Gastroesophageal sphincter (tissue), 4 donors: ENCODE measurements at regions not wholly inside any gene's neighbourhood (a gene's known extent, or its start where the extent isn't known, plus 50 kb on each side); places are given as distances from the start of the nearest gene placed in this dataset.

Experiments
- ATAC-seq: fragments of 150-250 bp; one replicate; pipeline ENCODE4 v1.9.1; 2016; ENCODE audit warnings: mild to moderate bottlenecking, moderate library complexity
- H3K27ac ChIP-seq, 4 donors: fragments of 200-600 bp; sonication (generic) in 3 of 4; 1 replicate in 3 of 4; 2 replicates in 1 of 4; pipeline ENCODE4 v1.5.1; 2016 to 2019
- H3K27me3 ChIP-seq: fragments of 200-600 bp; sonication (generic); one replicate; pipeline ENCODE4 v1.5.1; 2019
- H3K36me3 ChIP-seq, 2 donors: fragments of 200-600 bp; sonication (generic); one replicate each; pipeline ENCODE4 v1.5.1; 2019; ENCODE audit warnings: control low read depth in 1 of 2
- H3K4me1 ChIP-seq, 3 donors: fragments of 200-600 bp; sonication (generic); 1 replicate in 2 of 3; 2 replicates in 1 of 3; pipeline ENCODE4 v1.5.1; 2016 to 2019; ENCODE audit warnings: control low read depth in 2 of 3
- H3K4me3 ChIP-seq, 2 donors: fragments of 200-600 bp; sonication (generic); one replicate each; pipeline ENCODE4 v1.5.1; 2019; ENCODE audit warnings: mild to moderate bottlenecking in 1 of 2, moderate library complexity in 1 of 2
- H3K9me3 ChIP-seq, 3 donors: fragments of 200-600 bp; sonication (generic); one replicate each; pipeline ENCODE4 v1.5.1; 2017 to 2019; ENCODE audit warnings: control low read depth in 2 of 3
- CTCF ChIP-seq, 4 experiments: fragments of 200-600 bp in 2 of 4; fragments of 450-650 bp in 2 of 4; sonication (generic) in 1 of 4; IDR thresholded peaks; one replicate each; pipeline ENCODE4 v1.5.1; 2017 to 2019; ENCODE audit warnings: antibody characterized with exemption in 4 of 4, mild to moderate bottlenecking in 2 of 4, moderate library complexity in 2 of 4
- EP300 ChIP-seq: sonication (generic); formaldehyde crosslinking; IDR thresholded peaks from one replicate; pipeline ENCODE4 v1.6.1; 2017; ENCODE audit warnings: antibody characterized with exemption, mild to moderate bottlenecking
- POLR2A ChIP-seq, 2 donors: fragments of 450-650 bp; IDR thresholded peaks; one replicate each; pipeline ENCODE4 v1.6.1; 2017; ENCODE audit warnings: antibody characterized with exemption in 2 of 2, mild to moderate bottlenecking in 2 of 2, moderate library complexity in 1 of 2
- POLR2AphosphoS5 ChIP-seq: sonication (generic); formaldehyde crosslinking; IDR thresholded peaks from one replicate; pipeline ENCODE4 v1.6.1; 2017; ENCODE audit warnings: antibody characterized with exemption
- WGBS, 2 donors: methylation state at CpG; one replicate each; pipeline ENCODE4 v1.1.5; 2018; ENCODE audit warnings: low coverage in 1 of 2; 5-methylcytosine and 5-hydroxymethylcytosine counted together

- ATAC-seq: no peak
- H3K4me3 ChIP-seq: no peak overlapping the region
Observed at GRCh38 chr5:74179701-74180100, 460.8 kb downstream of the ENC1 start.

GRCh38 chr5:74179179-74179578 lies 461.3 kb downstream of the ENC1 start:
- 28 to 71% methylated on average over 1 to 2 of the region's 2 CpGs for WGBS, 2 donors
- Histone ChIP-seq H3K27me3 (no peaks in the 10 kb centered on the region), H3K36me3 (no peaks in the 10 kb centered on the region), H3K9me3 (no peaks in the 10 kb centered on the region), H3K27ac (no peak overlapping the region), H3K4me3 (no peak overlapping the region), H3K4me1 (peaks cover 0 to 8% (median 0%) of the 10 kb centered on the region in 3 donors)
- TF ChIP-seq EP300: no peak
- TF ChIP-seq POLR2A (IDR thresholded peaks at IDR 0.05): no peak
- no peak for TF ChIP-seq CTCF (IDR thresholded peaks at IDR 0.05)
- TF ChIP-seq POLR2AphosphoS5: peak; percentile 54
- no peak for ATAC-seq

More at GRCh38 chr5:74179701-74180100, 460.8 kb downstream of the ENC1 start:
- Histone ChIP-seq H3K4me1 (peaks cover 0 to 4% (median 0%) of the 10 kb centered on the region in 3 donors), H3K9me3 (no peaks in the 10 kb centered on the region), H3K27ac (no peak overlapping the region), H3K27me3 (no peaks in the 10 kb centered on the region), H3K36me3 (no peaks in the 10 kb centered on the region)
- TF ChIP-seq EP300 (no peak), CTCF (IDR thresholded peaks at IDR 0.05) (no peak), POLR2AphosphoS5 (no peak), POLR2A (IDR thresholded peaks at IDR 0.05) (no peak)
- 89 to 92% methylated on average over 2 to 3 of the region's 3 CpGs for WGBS, 2 donors

DNA sequence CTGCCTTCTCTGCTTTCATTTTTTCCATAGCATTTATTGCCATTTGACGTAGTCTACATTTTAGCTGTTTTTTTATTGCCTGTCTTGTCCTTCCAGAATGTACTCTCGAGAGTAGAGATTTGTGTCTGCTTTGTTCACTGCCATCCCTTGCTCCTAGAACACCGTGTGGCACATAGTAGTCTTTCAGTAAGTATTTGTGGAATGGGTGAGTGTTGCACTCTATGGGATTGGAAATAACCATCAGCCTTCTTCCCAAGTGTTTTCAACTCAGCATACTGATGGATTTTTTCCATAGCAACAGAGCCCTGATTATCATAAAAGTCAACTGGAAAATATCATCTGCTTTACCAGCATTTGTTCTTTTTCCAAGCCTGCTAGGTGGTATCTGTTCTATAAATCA lies 462.6 kb downstream of the ENC1 start:
- Histone ChIP-seq H3K4me3 (no peak overlapping the region), H3K4me1 (peaks cover 0 to 9% (median 0%) of the 10 kb centered on the region in 3 donors), H3K27me3 (no peaks in the 10 kb centered on the region), H3K27ac (no peak overlapping the region), H3K9me3 (no peaks in the 10 kb centered on the region), H3K36me3 (no peaks in the 10 kb centered on the region)
- TF ChIP-seq POLR2A (IDR thresholded peaks at IDR 0.05) (no peak), EP300 (no peak), POLR2AphosphoS5 (no peak), CTCF (IDR thresholded peaks at IDR 0.05) (no peak)
- no peak for ATAC-seq
- WGBS, 2 donors: 60 to 100% methylated on average over 1 to 2 of the region's 3 CpGs

GRCh38 chr5:74174366-74174765 lies 466.2 kb downstream of the ENC1 start:
- TF ChIP-seq EP300: no peak
- TF ChIP-seq CTCF (IDR thresholded peaks at IDR 0.05): no peak
- Histone ChIP-seq H3K4me3 (no peak overlapping the region), H3K9me3 (no peaks in the 10 kb centered on the region), H3K27me3 (no peaks in the 10 kb centered on the region), H3K4me1 (peaks cover 0 to 9% (median 0%) of the 10 kb centered on the region in 3 donors), H3K27ac (no peak overlapping the region), H3K36me3 (no peaks in the 10 kb centered on the region)
- ATAC-seq: no peak
- 60 to 80% methylated on average over 1 of the region's 1 CpG for WGBS, 2 donors

GRCh38 chr5:74173665-74174064 lies 466.9 kb downstream of the ENC1 start:
- no peak for ATAC-seq
- no peaks in the 10 kb centered on the region for H3K9me3 ChIP-seq
- no peak for TF ChIP-seq POLR2A (IDR thresholded peaks at IDR 0.05)
- no peak for TF ChIP-seq CTCF (IDR thresholded peaks at IDR 0.05)
- TF ChIP-seq EP300: no peak
- no peak for TF ChIP-seq POLR2AphosphoS5
- 75 to 83% methylated on average over 2 to 4 of the region's 7 CpGs for WGBS, 2 donors
- no peak overlapping the region for H3K4me3 ChIP-seq
- no peak overlapping the region for H3K27ac ChIP-seq
- no peaks in the 10 kb centered on the region for H3K36me3 ChIP-seq
- H3K4me1 ChIP-seq: peaks cover 0 to 5% (median 0%) of the 10 kb centered on the region in 3 donors
- no peaks in the 10 kb centered on the region for H3K27me3 ChIP-seq
